ENCODE measurements at regions not wholly inside any gene's neighbourhood (a gene's known extent, or its start where the extent isn't known, plus 50 kb on each side); places are given as distances from the start of the nearest gene placed in this dataset.

GRCh38 chr14:56891226-56891625 lies 80.9 kb upstream of the OTX2 start:
- H3K36me3 ChIP-seq (ENCODE audit: control insufficient read depth, insufficient read depth, low read length), result no peaks in the 10 kb centered on the region
- H3K27me3 ChIP-seq (ENCODE audit: control insufficient read depth, insufficient read depth, low read length), result no peaks in the 10 kb centered on the region
- TF ChIP-seq CTCF (IDR thresholded peaks at IDR 0.05; ENCODE audit: insufficient read depth, low read length, severe bottlenecking), result no peak
- H3K4me3 ChIP-seq (ENCODE audit: low read depth, low read length), result no peak overlapping the region
- DNase-seq (ENCODE audit: low read depth), result no peak
- no peak for FAIRE-seq

GRCh38 chr14:56889705-56890104 lies 79.4 kb upstream of the OTX2 start:
- FAIRE-seq (no peak), DNase-seq (ENCODE audit: low read depth) (no peak)
- TF ChIP-seq CTCF (IDR thresholded peaks at IDR 0.05; ENCODE audit: insufficient read depth, low read length, severe bottlenecking), result no peak
- Histone ChIP-seq H3K36me3 (ENCODE audit: control insufficient read depth, insufficient read depth, low read length) (no peaks in the 10 kb centered on the region), H3K4me3 (ENCODE audit: low read depth, low read length) (no peak overlapping the region), H3K27me3 (ENCODE audit: control insufficient read depth, insufficient read depth, low read length) (no peaks in the 10 kb centered on the region)

GRCh38 chr14:56888274-56888673 lies 78.0 kb upstream of the OTX2 start:
- Histone ChIP-seq H3K4me3 (ENCODE audit: low read depth, low read length) (no peak overlapping the region), H3K36me3 (ENCODE audit: control insufficient read depth, insufficient read depth, low read length) (no peaks in the 10 kb centered on the region), H3K27me3 (ENCODE audit: control insufficient read depth, insufficient read depth, low read length) (no peaks in the 10 kb centered on the region)
- TF ChIP-seq CTCF (IDR thresholded peaks at IDR 0.05; ENCODE audit: insufficient read depth, low read length, severe bottlenecking), result no peak
- DNase-seq (ENCODE audit: low read depth) (no peak), FAIRE-seq (no peak)

GRCh38 chr14:56887216-56887615 lies 76.9 kb upstream of the OTX2 start:
- TF ChIP-seq CTCF (IDR thresholded peaks at IDR 0.05; ENCODE audit: insufficient read depth, low read length, severe bottlenecking), result no peak
- Histone ChIP-seq H3K27me3 (ENCODE audit: control insufficient read depth, insufficient read depth, low read length) (no peaks in the 10 kb centered on the region), H3K36me3 (ENCODE audit: control insufficient read depth, insufficient read depth, low read length) (no peaks in the 10 kb centered on the region), H3K4me3 (ENCODE audit: low read depth, low read length) (no peak overlapping the region)
- FAIRE-seq, result no peak
- DNase-seq (ENCODE audit: low read depth), result no peak

GRCh38 chr14:56886471-56887062 lies 76.3 kb upstream of the OTX2 start:
- no peak for TF ChIP-seq CTCF (IDR thresholded peaks at IDR 0.05; ENCODE audit: insufficient read depth, low read length, severe bottlenecking)
- FAIRE-seq (no peak), DNase-seq (ENCODE audit: low read depth) (no peak)
- Histone ChIP-seq H3K36me3 (ENCODE audit: control insufficient read depth, insufficient read depth, low read length) (no peaks in the 10 kb centered on the region), H3K4me3 (ENCODE audit: low read depth, low read length) (no peak overlapping the region), H3K27me3 (ENCODE audit: control insufficient read depth, insufficient read depth, low read length) (no peaks in the 10 kb centered on the region)

GRCh38 chr14:56885825-56886224 lies 75.5 kb upstream of the OTX2 start:
- H3K36me3 ChIP-seq (ENCODE audit: control insufficient read depth, insufficient read depth, low read length), result no peaks in the 10 kb centered on the region
- DNase-seq (ENCODE audit: low read depth) (no peak), FAIRE-seq (no peak)
- no peak overlapping the region for H3K4me3 ChIP-seq (ENCODE audit: low read depth, low read length)
- no peaks in the 10 kb centered on the region for H3K27me3 ChIP-seq (ENCODE audit: control insufficient read depth, insufficient read depth, low read length)
- no peak for TF ChIP-seq CTCF (IDR thresholded peaks at IDR 0.05; ENCODE audit: insufficient read depth, low read length, severe bottlenecking)
